ENCODE measurements at regions not wholly inside any gene's neighbourhood (a gene's known extent, or its start where the extent isn't known, plus 50 kb on each side); places are given as distances from the start of the nearest gene placed in this dataset.
"Not testable (repeated sequence)": the region's sequence is repeated elsewhere in the genome, so short reads cannot be mapped to it uniquely, and the experiment has no call there.

- Histone ChIP-seq H3K36me3 (ENCODE audit: control insufficient read depth, insufficient read depth, low read length) (no peaks in the 10 kb centered on the region), H3K4me3 (ENCODE audit: extremely low read depth, insufficient read depth, low read length, poor library complexity, severe bottlenecking) (no peak overlapping the region), H3K4me1 (ENCODE audit: control insufficient read depth, insufficient read depth, low read length, poor library complexity, severe bottlenecking) (peaks cover 14% of the 10 kb centered on the region), H3K9me3 (ENCODE audit: control insufficient read depth, low read length) (no peaks in the 10 kb centered on the region), H3K27ac (ENCODE audit: low read depth, low read length, severe bottlenecking) (peak overlapping the region; percentile 52)
- WGBS, 2 experiments (ENCODE audit: insufficient coverage in 2 of 2): 92 to 97% methylated on average over 3 to 4 of the region's 7 CpGs
These were observed 109.0 kb upstream of the ADAMTS9 start for GRCh38 chr3:64796607-64797399.

DNA sequence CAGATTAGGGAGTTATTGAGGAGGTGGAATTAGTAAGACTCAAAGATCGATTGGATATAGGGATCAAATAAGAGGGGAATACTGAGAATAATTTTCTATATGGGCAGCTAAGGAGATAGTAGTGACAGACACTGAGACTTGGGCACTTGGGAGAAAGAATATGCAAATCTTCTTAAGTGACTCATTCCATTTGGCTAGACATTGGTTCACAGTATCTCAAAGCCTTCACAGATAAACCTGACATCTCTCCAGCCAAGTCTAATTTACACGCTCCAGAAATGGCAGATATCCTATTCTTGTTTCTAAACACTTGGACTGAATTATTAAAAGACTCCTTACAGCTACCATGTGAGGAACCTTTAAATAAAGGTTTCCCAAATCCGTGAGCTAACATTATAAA is 104.6 kb upstream of the ADAMTS9 start:
- Histone ChIP-seq H3K36me3 (ENCODE audit: control insufficient read depth, insufficient read depth, low read length) (no peaks in the 10 kb centered on the region), H3K9me3 (ENCODE audit: control insufficient read depth, low read length) (no peaks in the 10 kb centered on the region), H3K4me1 (ENCODE audit: control insufficient read depth, insufficient read depth, low read length, poor library complexity, severe bottlenecking) (peaks cover 7% of the 10 kb centered on the region), H3K27ac (ENCODE audit: low read depth, low read length, severe bottlenecking) (no peak overlapping the region), H3K4me3 (ENCODE audit: extremely low read depth, insufficient read depth, low read length, poor library complexity, severe bottlenecking) (no peak overlapping the region)
- WGBS, 2 experiments (ENCODE audit: insufficient coverage in 2 of 2): 81 to 100% methylated on average over 2 of the region's 3 CpGs

DNA sequence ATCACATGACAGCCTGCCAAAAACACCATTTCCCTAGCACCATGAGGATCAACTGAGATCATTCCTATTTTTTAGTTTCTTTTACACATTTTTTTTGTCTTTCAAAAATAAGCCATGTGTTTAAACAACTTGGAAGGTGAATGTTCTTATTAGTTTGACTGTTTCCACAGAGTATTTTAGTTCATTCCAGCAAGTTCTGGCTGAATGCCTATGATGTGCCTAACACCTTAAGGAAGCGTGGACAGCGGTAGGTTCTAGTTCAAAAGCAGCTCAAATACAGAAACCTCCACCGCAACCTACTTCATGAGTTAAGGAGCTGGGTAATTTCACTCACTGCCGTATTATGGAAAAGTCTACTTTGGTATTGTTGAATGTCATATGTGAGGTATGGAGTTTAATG is 101.3 kb upstream of the ADAMTS9 start:
- Histone ChIP-seq H3K36me3 (ENCODE audit: control insufficient read depth, insufficient read depth, low read length) (no peaks in the 10 kb centered on the region), H3K4me1 (ENCODE audit: control insufficient read depth, insufficient read depth, low read length, poor library complexity, severe bottlenecking) (no peaks in the 10 kb centered on the region), H3K27ac (ENCODE audit: low read depth, low read length, severe bottlenecking) (no peak overlapping the region), H3K4me3 (ENCODE audit: extremely low read depth, insufficient read depth, low read length, poor library complexity, severe bottlenecking) (no peak overlapping the region), H3K9me3 (ENCODE audit: control insufficient read depth, low read length) (no peaks in the 10 kb centered on the region)
- 100% methylated on average over 1 to 3 of the region's 4 CpGs for WGBS, 2 experiments (ENCODE audit: insufficient coverage in 2 of 2)

DNA sequence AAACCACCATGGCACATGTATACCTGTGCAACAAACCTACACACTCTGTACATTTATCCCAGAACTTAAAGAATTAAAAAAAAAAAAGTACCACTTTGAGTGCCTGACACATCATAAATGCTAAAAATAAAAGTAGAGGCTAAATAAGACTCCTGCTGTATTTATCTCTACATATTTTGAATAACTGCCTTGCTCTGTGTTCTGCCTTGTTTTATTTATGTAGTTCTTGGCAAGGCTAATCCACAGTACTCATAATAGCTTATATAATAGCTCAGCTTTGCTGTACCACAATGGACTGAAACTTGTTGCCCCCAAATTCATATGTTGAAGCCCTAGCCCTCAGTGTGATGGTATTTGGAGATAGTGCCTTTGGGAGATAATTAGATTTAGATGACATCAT is 95.4 kb upstream of the ADAMTS9 start:
- H3K4me1 ChIP-seq (ENCODE audit: control insufficient read depth, insufficient read depth, low read length, poor library complexity, severe bottlenecking): no peaks in the 10 kb centered on the region
- H3K36me3 ChIP-seq (ENCODE audit: control insufficient read depth, insufficient read depth, low read length): no peaks in the 10 kb centered on the region
- no peak overlapping the region for H3K4me3 ChIP-seq (ENCODE audit: extremely low read depth, insufficient read depth, low read length, poor library complexity, severe bottlenecking)
- no peak overlapping the region for H3K27ac ChIP-seq (ENCODE audit: low read depth, low read length, severe bottlenecking)
- H3K9me3 ChIP-seq (ENCODE audit: control insufficient read depth, low read length): peaks cover 5% of the 10 kb centered on the region

GRCh38 chr3:64780923-64781322 is 93.1 kb upstream of the ADAMTS9 start:
- 75% methylated on average over 1 of the region's 4 CpGs; no CpG with 5 or more reads in 1 of the 2 experiments for WGBS, 2 experiments (ENCODE audit: insufficient coverage in 2 of 2)
- H3K9me3 ChIP-seq (ENCODE audit: control insufficient read depth, low read length): peaks cover 15% of the 10 kb centered on the region
- H3K4me1 ChIP-seq (ENCODE audit: control insufficient read depth, insufficient read depth, low read length, poor library complexity, severe bottlenecking); H3K4me3 ChIP-seq (ENCODE audit: extremely low read depth, insufficient read depth, low read length, poor library complexity, severe bottlenecking); H3K36me3 ChIP-seq (ENCODE audit: control insufficient read depth, insufficient read depth, low read length); H3K27ac ChIP-seq (ENCODE audit: low read depth, low read length, severe bottlenecking): not testable (repeated sequence)

DNA sequence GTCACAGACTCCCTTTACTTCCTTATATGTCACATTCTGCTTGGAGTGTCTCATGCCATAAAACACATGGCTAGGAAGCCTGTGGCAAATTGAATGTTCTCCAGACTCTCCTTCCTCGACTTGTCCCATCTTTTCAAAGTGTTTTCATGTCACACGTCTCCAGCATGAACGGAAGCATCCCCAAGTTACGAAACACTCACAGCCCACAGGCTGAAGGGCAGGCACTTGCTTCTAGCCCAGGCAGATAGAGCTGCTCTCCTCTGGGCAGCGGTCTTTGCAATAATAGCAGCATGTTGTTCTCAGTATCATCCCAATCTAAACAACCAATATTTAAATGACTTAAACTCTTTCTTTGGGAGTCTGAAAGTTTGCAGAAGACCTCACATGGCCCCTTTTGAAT is 85.3 kb upstream of the ADAMTS9 start:
- no peaks in the 10 kb centered on the region for H3K36me3 ChIP-seq (ENCODE audit: control insufficient read depth, insufficient read depth, low read length)
- no peak overlapping the region for H3K27ac ChIP-seq (ENCODE audit: low read depth, low read length, severe bottlenecking)
- WGBS, 2 experiments (ENCODE audit: insufficient coverage in 2 of 2): 86 to 90% methylated on average over 4 to 5 of the region's 5 CpGs
- no peaks in the 10 kb centered on the region for H3K4me1 ChIP-seq (ENCODE audit: control insufficient read depth, insufficient read depth, low read length, poor library complexity, severe bottlenecking)
- H3K9me3 ChIP-seq (ENCODE audit: control insufficient read depth, low read length): peaks cover 9% of the 10 kb centered on the region
- no peak overlapping the region for H3K4me3 ChIP-seq (ENCODE audit: extremely low read depth, insufficient read depth, low read length, poor library complexity, severe bottlenecking)

DNA sequence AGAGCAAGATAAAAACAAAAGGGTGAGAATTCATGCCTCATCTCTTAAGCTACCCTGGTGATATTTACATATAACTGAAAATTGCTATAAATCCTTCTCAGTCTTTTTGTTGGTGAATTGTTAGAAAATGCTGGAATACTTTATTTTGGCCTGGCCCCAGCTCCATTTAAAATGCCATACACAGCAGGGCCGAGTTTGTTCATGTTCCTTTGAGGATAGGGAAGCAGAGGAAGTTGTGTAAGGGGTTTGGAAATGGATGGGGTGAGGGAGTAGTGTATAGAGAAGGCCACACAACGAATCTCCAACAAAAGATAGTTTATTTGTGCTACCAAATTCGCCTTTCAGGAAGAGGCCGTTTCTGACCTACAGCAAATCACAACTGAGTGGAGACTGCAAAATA is 78.6 kb upstream of the ADAMTS9 start:
- no peak overlapping the region for H3K4me3 ChIP-seq (ENCODE audit: extremely low read depth, insufficient read depth, low read length, poor library complexity, severe bottlenecking)
- H3K36me3 ChIP-seq (ENCODE audit: control insufficient read depth, insufficient read depth, low read length): no peaks in the 10 kb centered on the region
- no peak overlapping the region for H3K27ac ChIP-seq (ENCODE audit: low read depth, low read length, severe bottlenecking)
- H3K4me1 ChIP-seq (ENCODE audit: control insufficient read depth, insufficient read depth, low read length, poor library complexity, severe bottlenecking): no peaks in the 10 kb centered on the region
- H3K9me3 ChIP-seq (ENCODE audit: control insufficient read depth, low read length): no peaks in the 10 kb centered on the region
- 80 to 81% methylated on average over 1 to 3 of the region's 4 CpGs for WGBS, 2 experiments (ENCODE audit: insufficient coverage in 2 of 2)

DNA sequence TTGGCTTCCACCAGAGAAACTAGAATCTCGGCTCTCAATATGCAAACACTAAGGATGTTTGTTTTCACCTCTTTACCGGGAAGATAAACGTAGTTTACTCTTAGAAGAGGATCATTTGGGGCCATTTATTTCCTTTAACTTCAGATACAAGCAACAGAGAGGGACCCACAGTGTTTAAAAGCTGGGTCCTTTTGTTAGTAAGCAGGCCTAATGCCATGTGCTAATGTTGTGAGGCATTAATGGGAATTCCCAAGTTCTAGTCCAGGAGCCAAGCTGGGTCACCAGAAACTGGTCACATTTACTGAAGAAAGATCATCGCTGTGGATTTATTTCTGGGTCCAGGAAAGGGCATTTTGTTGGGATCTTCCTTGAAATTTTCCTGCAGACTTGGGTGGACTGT is 78.1 kb upstream of the ADAMTS9 start:
- no peaks in the 10 kb centered on the region for H3K4me1 ChIP-seq (ENCODE audit: control insufficient read depth, insufficient read depth, low read length, poor library complexity, severe bottlenecking)
- 79 to 89% methylated on average over 1 to 2 of the region's 4 CpGs for WGBS, 2 experiments (ENCODE audit: insufficient coverage in 2 of 2)
- no peak overlapping the region for H3K4me3 ChIP-seq (ENCODE audit: extremely low read depth, insufficient read depth, low read length, poor library complexity, severe bottlenecking)
- H3K36me3 ChIP-seq (ENCODE audit: control insufficient read depth, insufficient read depth, low read length): no peaks in the 10 kb centered on the region
- no peaks in the 10 kb centered on the region for H3K9me3 ChIP-seq (ENCODE audit: control insufficient read depth, low read length)
- H3K27ac ChIP-seq (ENCODE audit: low read depth, low read length, severe bottlenecking): no peak overlapping the region

GRCh38 chr3:64764386-64764929 is 76.7 kb upstream of the ADAMTS9 start:
- no peaks in the 10 kb centered on the region for H3K9me3 ChIP-seq (ENCODE audit: control insufficient read depth, low read length)
- no peaks in the 10 kb centered on the region for H3K4me1 ChIP-seq (ENCODE audit: control insufficient read depth, insufficient read depth, low read length, poor library complexity, severe bottlenecking)
- WGBS, 2 experiments (ENCODE audit: insufficient coverage in 2 of 2): 83 to 100% methylated on average over 1 to 2 of the region's 6 CpGs
- H3K4me3 ChIP-seq (ENCODE audit: extremely low read depth, insufficient read depth, low read length, poor library complexity, severe bottlenecking): no peak overlapping the region
- no peak overlapping the region for H3K27ac ChIP-seq (ENCODE audit: low read depth, low read length, severe bottlenecking)
- H3K36me3 ChIP-seq (ENCODE audit: control insufficient read depth, insufficient read depth, low read length): no peaks in the 10 kb centered on the region

DNA sequence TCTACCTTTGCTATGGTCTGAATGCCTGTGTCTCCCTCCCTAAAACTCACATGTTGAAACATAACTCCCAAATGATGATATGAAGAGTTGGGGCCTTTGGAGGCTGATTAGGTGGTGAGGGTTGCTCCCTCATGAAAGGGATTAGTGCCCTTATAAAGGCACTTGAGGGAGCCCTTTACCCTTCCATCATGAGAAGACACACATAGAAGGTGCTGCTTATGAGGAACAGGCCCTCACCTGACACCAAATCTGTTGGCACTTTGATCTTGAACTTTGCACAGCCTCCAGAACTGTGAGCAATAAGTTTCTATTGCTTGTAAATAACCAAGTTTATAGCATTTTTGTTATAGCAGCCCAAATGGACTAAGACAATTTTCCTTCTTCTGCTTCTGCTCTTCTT is 76.2 kb upstream of the ADAMTS9 start:
- no peaks in the 10 kb centered on the region for H3K4me1 ChIP-seq (ENCODE audit: control insufficient read depth, insufficient read depth, low read length, poor library complexity, severe bottlenecking)
- no peaks in the 10 kb centered on the region for H3K36me3 ChIP-seq (ENCODE audit: control insufficient read depth, insufficient read depth, low read length)
- no peak overlapping the region for H3K27ac ChIP-seq (ENCODE audit: low read depth, low read length, severe bottlenecking)
- no peaks in the 10 kb centered on the region for H3K9me3 ChIP-seq (ENCODE audit: control insufficient read depth, low read length)
- no peak overlapping the region for H3K4me3 ChIP-seq (ENCODE audit: extremely low read depth, insufficient read depth, low read length, poor library complexity, severe bottlenecking)

GRCh38 chr3:64761729-64762128 is 73.9 kb upstream of the ADAMTS9 start:
- no peaks in the 10 kb centered on the region for H3K4me1 ChIP-seq (ENCODE audit: control insufficient read depth, insufficient read depth, low read length, poor library complexity, severe bottlenecking)
- no peaks in the 10 kb centered on the region for H3K9me3 ChIP-seq (ENCODE audit: control insufficient read depth, low read length)
- 89% methylated on average over 4 to 5 of the region's 5 CpGs for WGBS, 2 experiments (ENCODE audit: insufficient coverage in 2 of 2)

More at GRCh38 chr3:64761729-64762128, 73.9 kb upstream of the ADAMTS9 start:
- no peaks in the 10 kb centered on the region for H3K36me3 ChIP-seq (ENCODE audit: control insufficient read depth, insufficient read depth, low read length)
- no peak overlapping the region for H3K4me3 ChIP-seq (ENCODE audit: extremely low read depth, insufficient read depth, low read length, poor library complexity, severe bottlenecking)
- H3K27ac ChIP-seq (ENCODE audit: low read depth, low read length, severe bottlenecking): no peak overlapping the region
